IMR-90 (cell line): ENCODE measurements at regions not wholly inside any gene's neighbourhood (a gene's known extent, or its start where the extent isn't known, plus 50 kb on each side); places are given as distances from the start of the nearest gene placed in this dataset.

ENCODE experiments used
- ATAC-seq: fragments of 200-7000 bp; cut with Tn5 transposase; 2 replicates; pipeline ENCODE4 v1.9.1; 2020; ENCODE audit warnings: low read depth, mild to moderate bottlenecking, moderate library complexity
- BruUV-seq: library from RNA; stranded (reverse); fragments of 400-500 nt; replicated peaks from 2 replicates; lab custom pipeline; 2021; lab: Mats Ljungman, UMichigan
- CTCF ChIA-PET: fragments of 300-600 bp; formaldehyde crosslinking; extraction: SDS; loops from one replicate; lab custom pipeline; 2021; ENCODE audit warnings: antibody characterized with exemption; lab: Yijun Ruan, JAX
- POLR2A ChIA-PET: fragments of 300-600 bp; sonication (Branson Sonifier 250); formaldehyde crosslinking; loops from one replicate; lab custom pipeline; 2022; ENCODE audit warnings: antibody characterized with exemption; ENCODE audit not compliant: unreplicated experiment; lab: Charles Lee
- DNase-seq: peaks from one replicate; pipeline ENCODE4 v3.0.0; 2013
- H2AFZ ChIP-seq: replicated peaks from 2 replicates; pipeline ENCODE3; 2013; ENCODE audit warnings: low read length, mild to moderate bottlenecking; ENCODE audit not compliant: poor library complexity
- H2AK5ac ChIP-seq: 2 replicates; pipeline ENCODE4 v1.6.1; 2013; ENCODE audit warnings: low read depth, low read length, inconsistent platforms
- H2AK9ac ChIP-seq: replicated peaks from 2 replicates; pipeline ENCODE3; 2013; ENCODE audit warnings: mild to moderate bottlenecking, low read depth, low read length, moderate library complexity; ENCODE audit not compliant: poor library complexity
- H2BK120ac ChIP-seq: 2 replicates; pipeline ENCODE4 v1.6.1; 2013; ENCODE audit warnings: low read depth, low read length, inconsistent platforms
- H2BK15ac ChIP-seq: 3 replicates; pipeline ENCODE4 v1.6.1; 2013; ENCODE audit warnings: low read depth, low read length, inconsistent platforms
- H2BK20ac ChIP-seq: 2 replicates; pipeline ENCODE4 v1.6.1; 2013; ENCODE audit warnings: low read depth, mild to moderate bottlenecking, inconsistent platforms, low read length, moderate library complexity
- H2BK5ac ChIP-seq: 2 replicates; pipeline ENCODE4 v1.6.1; 2013; ENCODE audit warnings: mild to moderate bottlenecking, low read depth, low read length, inconsistent platforms; ENCODE audit not compliant: poor library complexity, severe bottlenecking
- H3K14ac ChIP-seq: replicated peaks from 2 replicates; pipeline ENCODE4 v1.6.1; 2013; ENCODE audit warnings: low read depth, low read length, inconsistent platforms
- H3K18ac ChIP-seq: 2 replicates; pipeline ENCODE4 v1.6.1; 2013; ENCODE audit warnings: low read depth, low read length, control low read depth
- H3K23ac ChIP-seq: 2 replicates; pipeline ENCODE4 v1.6.1; 2013; ENCODE audit warnings: low read depth, low read length, inconsistent platforms
- H3K27ac ChIP-seq: 2 replicates; pipeline ENCODE4 v1.5.1; 2013; ENCODE audit warnings: mild to moderate bottlenecking, control low read depth, low read length; ENCODE audit not compliant: insufficient read depth
- H3K27me3 ChIP-seq: 2 replicates; pipeline ENCODE4 v1.6.1; 2013; ENCODE audit warnings: low read length; ENCODE audit not compliant: control insufficient read depth, insufficient read depth
- H3K36me3 ChIP-seq: 2 replicates; pipeline ENCODE4 v1.6.1; 2013; ENCODE audit warnings: low read length, mixed read lengths; ENCODE audit not compliant: control insufficient read depth, insufficient read depth
- H3K4ac ChIP-seq: 2 replicates; pipeline ENCODE4 v1.6.1; 2013; ENCODE audit warnings: low read depth, low read length, inconsistent platforms
- H3K4me1 ChIP-seq: 2 replicates; pipeline ENCODE4 v1.6.1; 2013; ENCODE audit warnings: low read length, mixed read lengths; ENCODE audit not compliant: control insufficient read depth, insufficient read depth
- H3K4me2 ChIP-seq: 2 replicates; pipeline ENCODE4 v1.6.1; 2013; ENCODE audit warnings: low read depth, mild to moderate bottlenecking, control low read depth, low read length, moderate library complexity
- H3K4me3 ChIP-seq: 2 replicates; pipeline ENCODE4 v1.5.1; 2013; ENCODE audit warnings: low read depth, mild to moderate bottlenecking, control low read depth, low read length, moderate library complexity; ENCODE audit not compliant: insufficient read depth
- H3K56ac ChIP-seq: 2 replicates; pipeline ENCODE4 v1.6.1; 2013; ENCODE audit warnings: low read length, inconsistent platforms; ENCODE audit not compliant: insufficient read depth; ENCODE audit errors: extremely low read depth
- H3K79me1 ChIP-seq, 2 experiments: 2 replicates each; pipeline ENCODE4 v1.6.1; 2013; ENCODE audit warnings: low read length in 2 of 2, inconsistent platforms in 1 of 2, low read depth in 1 of 2
- H3K9ac ChIP-seq: 2 replicates; pipeline ENCODE4 v1.6.1; 2013; ENCODE audit warnings: low read depth, low read length, control low read depth
- H3K9me1 ChIP-seq: 2 replicates; pipeline ENCODE4 v1.6.1; 2013; ENCODE audit warnings: low read length, inconsistent platforms; ENCODE audit not compliant: insufficient read depth
- H3K9me3 ChIP-seq: 2 replicates; pipeline ENCODE4 v1.6.1; 2013; ENCODE audit warnings: low read length; ENCODE audit not compliant: control insufficient read depth, insufficient read depth
- H4K20me1 ChIP-seq: 2 replicates; pipeline ENCODE4 v1.6.1; 2013; ENCODE audit warnings: low read length, inconsistent platforms; ENCODE audit not compliant: insufficient read depth
- H4K5ac ChIP-seq: 2 replicates; pipeline ENCODE4 v1.6.1; 2013; ENCODE audit warnings: mild to moderate bottlenecking, low read depth, low read length, control low read depth
- H4K8ac ChIP-seq, 2 experiments: 2 replicates each; pipeline ENCODE4 v1.6.1; 2013; ENCODE audit warnings: low read depth in 2 of 2, low read length in 2 of 2, control low read depth in 1 of 2, inconsistent platforms in 1 of 2
- H4K91ac ChIP-seq: 2 replicates; pipeline ENCODE4 v1.6.1; 2013; ENCODE audit warnings: low read depth, low read length, inconsistent platforms; ENCODE audit not compliant: insufficient read depth
- BHLHE40 ChIP-seq: fragments of 150-350 bp; IDR thresholded peaks from 2 replicates; pipeline ENCODE4 v1.6.1; 2016; ENCODE audit warnings: mild to moderate bottlenecking, low read depth, low read length
- CEBPB ChIP-seq: IDR thresholded peaks from 2 replicates; pipeline ENCODE4 v1.6.1; 2012; ENCODE audit warnings: low read depth, low read length, improper control_type of control experiment
- CHD1 ChIP-seq: IDR thresholded peaks from 2 replicates; pipeline ENCODE4 v1.6.1; 2012; ENCODE audit warnings: low read depth, low read length, improper control_type of control experiment
- FOS ChIP-seq: fragments of 150-350 bp; IDR thresholded peaks from 2 replicates; pipeline ENCODE4 v1.6.1; 2016; ENCODE audit warnings: low read depth, low read length
- MAFK ChIP-seq: IDR thresholded peaks from 2 replicates; pipeline ENCODE4 v1.6.1; 2012; ENCODE audit warnings: low read depth, low read length, improper control_type of control experiment
- MAZ ChIP-seq: IDR thresholded peaks from 2 replicates; pipeline ENCODE4 v1.6.1; 2012; ENCODE audit warnings: low read depth, mild to moderate bottlenecking, low read length, improper control_type of control experiment, moderate library complexity, borderline replicate concordance
- MXI1 ChIP-seq: IDR thresholded peaks from 2 replicates; pipeline ENCODE4 v1.6.1; 2012; ENCODE audit warnings: low read depth, mild to moderate bottlenecking, low read length, moderate library complexity, borderline replicate concordance
- NFE2L2 ChIP-seq: fragments of 150-350 bp; IDR thresholded peaks from 2 replicates; pipeline ENCODE4 v1.6.1; 2016; ENCODE audit warnings: low read depth, mild to moderate bottlenecking, low read length
- POLR2A ChIP-seq: IDR thresholded peaks from 2 replicates; pipeline ENCODE4 v1.6.1; 2012; ENCODE audit warnings: mild to moderate bottlenecking, low read depth, low read length
- RAD21 ChIP-seq: IDR thresholded peaks from 2 replicates; pipeline ENCODE4 v1.6.1; 2012; ENCODE audit warnings: low read length, improper control_type of control experiment
- RCOR1 ChIP-seq: IDR thresholded peaks from 2 replicates; pipeline ENCODE4 v1.6.1; 2012; ENCODE audit warnings: mild to moderate bottlenecking, low read length, improper control_type of control experiment; ENCODE audit not compliant: insufficient replicate concordance
- RFX5 ChIP-seq: IDR thresholded peaks from 2 replicates; pipeline ENCODE4 v1.8.0; 2012; ENCODE audit warnings: low read depth, mild to moderate bottlenecking, low read length, moderate library complexity
- SMC3 ChIP-seq: fragments of 150-350 bp; IDR thresholded peaks from 2 replicates; pipeline ENCODE4 v1.6.1; 2016; ENCODE audit warnings: low read depth, mild to moderate bottlenecking, antibody characterized with exemption, low read length, moderate library complexity
- WGBS, 2 experiments: methylation state at CpG; one replicate each; pipeline versions ENCODE4 v1.1.5 to v1.1.7; 2013; ENCODE audit warnings: missing lambda C conversion rate in 2 of 2; ENCODE audit not compliant: insufficient read length in 1 of 2; ENCODE audit errors: extremely low coverage in 2 of 2; 5-methylcytosine and 5-hydroxymethylcytosine counted together
- dilution Hi-C: fragments of 300-500 bp; cut with HindIII; formaldehyde crosslinking; loops from one replicate; pipeline ENCODE4 v1.14.3; 2018; ENCODE audit warnings: low sequenced_read_pairs; ENCODE audit not compliant: unreplicated experiment
- in situ Hi-C: fragments of 300-500 bp; cut with MboI; formaldehyde crosslinking; loops from 3 replicates; pipeline ENCODE4 v1.14.3; 2019; ENCODE audit warnings: low sequenced_read_pairs, inconsistent platforms, mixed read lengths
- intact Hi-C: fragments of 100-400 bp; cut with micrococcal nuclease; formaldehyde crosslinking; loops from 2 replicates; pipeline ENCODE4 v1.10.0; 2022
- TF ChIP-seq, protein P1 (sequence below): fragments of 150-350 bp; IDR thresholded peaks from 2 replicates; pipeline ENCODE4 v1.6.1; 2017; ENCODE audit warnings: mild to moderate bottlenecking, antibody characterized with exemption, low read length, low read depth
- TF ChIP-seq, protein P2 (sequence below): fragments of 150-350 bp; IDR thresholded peaks from 2 replicates; pipeline ENCODE4 v1.6.1; 2016; ENCODE audit warnings: low read depth, mild to moderate bottlenecking, low read length, moderate library complexity, borderline replicate concordance
- TF ChIP-seq, protein P3 (sequence below): conservative IDR thresholded peaks from 2 replicates; pipeline ENCODE4 v1.5.1; 2012; ENCODE audit warnings: mild to moderate bottlenecking, low read depth, low read length, improper control_type of control experiment

DNA sequence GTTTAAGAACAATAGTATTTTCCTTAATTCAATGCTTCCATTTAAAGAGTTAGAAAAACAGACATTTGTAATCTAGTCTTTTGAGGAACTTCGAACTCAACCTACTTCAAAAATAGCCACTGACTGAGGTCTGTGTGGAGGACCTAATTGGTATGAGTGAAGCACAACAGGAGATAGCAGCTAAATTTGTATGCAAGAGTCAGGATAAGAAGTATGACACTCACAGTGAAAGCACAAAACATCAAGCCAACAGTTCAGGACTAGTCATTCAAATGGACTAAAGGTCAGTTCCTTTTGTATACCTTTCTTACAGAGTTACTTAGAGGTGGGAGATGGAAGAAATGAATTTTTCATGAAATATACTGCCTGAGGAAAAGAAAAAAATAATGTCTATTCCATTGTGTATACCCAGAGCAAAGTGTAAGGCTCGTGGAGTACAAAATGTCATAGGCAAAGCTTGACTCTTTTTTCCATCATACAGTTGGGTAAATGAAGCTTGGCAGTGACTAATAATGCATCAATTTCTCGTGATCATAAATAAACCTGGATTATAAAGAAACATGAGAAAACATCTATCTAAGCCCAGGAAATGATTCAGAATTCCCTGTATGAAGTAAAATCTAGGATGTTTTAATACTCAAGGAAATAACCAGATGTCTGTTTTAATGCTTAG, 1005.2 kb upstream of the CADM2 start:
- no peaks in the 10 kb centered on the region for H3K9me1 ChIP-seq
- H3K36me3 ChIP-seq, result no peaks in the 10 kb centered on the region
- H4K20me1 ChIP-seq, result no peaks in the 10 kb centered on the region
- H2BK120ac ChIP-seq, result no peak overlapping the region
- ChIA-PET CTCF (no interaction called here), POLR2A (no interaction called here)
- no peaks in the 10 kb centered on the region for H3K27me3 ChIP-seq
- H4K91ac ChIP-seq, result no peak overlapping the region
- H3K4me3 ChIP-seq, result no peak overlapping the region
- no peak overlapping the region for H3K56ac ChIP-seq
- no peak overlapping the region for H3K23ac ChIP-seq
- H2BK5ac ChIP-seq, result no peak overlapping the region
- no peak overlapping the region for H4K5ac ChIP-seq
- no peak overlapping the region for H2BK20ac ChIP-seq
- H3K18ac ChIP-seq, result no peak overlapping the region
- in situ Hi-C loops (no loop called here), dilution Hi-C loops (no loop called here), intact Hi-C loops (no loop called here)
- H3K27ac ChIP-seq, result no peak overlapping the region
- no TSS peak for BruUV-seq
- TF ChIP-seq CEBPB (no peak), POLR2A (no peak), MXI1 (no peak), MAZ (no peak), RAD21 (no peak), FOS (no peak), RCOR1 (no peak), NFE2L2 (no peak), MAFK (no peak), CHD1 (no peak), SMC3 (no peak), BHLHE40 (no peak), RFX5 (no peak)
- TF ChIP-seq, protein P1, sequence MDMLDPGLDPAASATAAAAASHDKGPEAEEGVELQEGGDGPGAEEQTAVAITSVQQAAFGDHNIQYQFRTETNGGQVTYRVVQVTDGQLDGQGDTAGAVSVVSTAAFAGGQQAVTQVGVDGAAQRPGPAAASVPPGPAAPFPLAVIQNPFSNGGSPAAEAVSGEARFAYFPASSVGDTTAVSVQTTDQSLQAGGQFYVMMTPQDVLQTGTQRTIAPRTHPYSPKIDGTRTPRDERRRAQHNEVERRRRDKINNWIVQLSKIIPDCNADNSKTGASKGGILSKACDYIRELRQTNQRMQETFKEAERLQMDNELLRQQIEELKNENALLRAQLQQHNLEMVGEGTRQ, result no peak
- TF ChIP-seq, protein P2, sequence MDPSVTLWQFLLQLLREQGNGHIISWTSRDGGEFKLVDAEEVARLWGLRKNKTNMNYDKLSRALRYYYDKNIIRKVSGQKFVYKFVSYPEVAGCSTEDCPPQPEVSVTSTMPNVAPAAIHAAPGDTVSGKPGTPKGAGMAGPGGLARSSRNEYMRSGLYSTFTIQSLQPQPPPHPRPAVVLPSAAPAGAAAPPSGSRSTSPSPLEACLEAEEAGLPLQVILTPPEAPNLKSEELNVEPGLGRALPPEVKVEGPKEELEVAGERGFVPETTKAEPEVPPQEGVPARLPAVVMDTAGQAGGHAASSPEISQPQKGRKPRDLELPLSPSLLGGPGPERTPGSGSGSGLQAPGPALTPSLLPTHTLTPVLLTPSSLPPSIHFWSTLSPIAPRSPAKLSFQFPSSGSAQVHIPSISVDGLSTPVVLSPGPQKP, result no peak
- TF ChIP-seq, protein P3, sequence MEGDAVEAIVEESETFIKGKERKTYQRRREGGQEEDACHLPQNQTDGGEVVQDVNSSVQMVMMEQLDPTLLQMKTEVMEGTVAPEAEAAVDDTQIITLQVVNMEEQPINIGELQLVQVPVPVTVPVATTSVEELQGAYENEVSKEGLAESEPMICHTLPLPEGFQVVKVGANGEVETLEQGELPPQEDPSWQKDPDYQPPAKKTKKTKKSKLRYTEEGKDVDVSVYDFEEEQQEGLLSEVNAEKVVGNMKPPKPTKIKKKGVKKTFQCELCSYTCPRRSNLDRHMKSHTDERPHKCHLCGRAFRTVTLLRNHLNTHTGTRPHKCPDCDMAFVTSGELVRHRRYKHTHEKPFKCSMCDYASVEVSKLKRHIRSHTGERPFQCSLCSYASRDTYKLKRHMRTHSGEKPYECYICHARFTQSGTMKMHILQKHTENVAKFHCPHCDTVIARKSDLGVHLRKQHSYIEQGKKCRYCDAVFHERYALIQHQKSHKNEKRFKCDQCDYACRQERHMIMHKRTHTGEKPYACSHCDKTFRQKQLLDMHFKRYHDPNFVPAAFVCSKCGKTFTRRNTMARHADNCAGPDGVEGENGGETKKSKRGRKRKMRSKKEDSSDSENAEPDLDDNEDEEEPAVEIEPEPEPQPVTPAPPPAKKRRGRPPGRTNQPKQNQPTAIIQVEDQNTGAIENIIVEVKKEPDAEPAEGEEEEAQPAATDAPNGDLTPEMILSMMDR, result no peak
- no peak overlapping the region for H2BK15ac ChIP-seq
- no peaks in the 10 kb centered on the region for H3K9me3 ChIP-seq
- H3K4ac ChIP-seq, result no peak overlapping the region
- WGBS, 2 experiments, result no CpG with 5 or more reads among the region's 3 CpGs
- no peaks in the 10 kb centered on the region for H3K4me1 ChIP-seq
- H3K79me1 ChIP-seq, result no peaks in the 10 kb centered on the region
- H3K14ac ChIP-seq, result no peak overlapping the region
- no peak overlapping the region for H2AK5ac ChIP-seq
- H3K9ac ChIP-seq, result no peak overlapping the region
- no peak overlapping the region for H3K4me2 ChIP-seq
- ATAC-seq, result no peak
- no peak overlapping the region for H2AK9ac ChIP-seq
- no peak overlapping the region for H2AFZ ChIP-seq
- no peak overlapping the region for H4K8ac ChIP-seq
- DNase-seq, result no peak
